Lower leg skin (tissue), 3 donors: ENCODE measurements at regions not wholly inside any gene's neighbourhood (a gene's known extent, or its start where the extent isn't known, plus 50 kb on each side); places are given as distances from the start of the nearest gene placed in this dataset.

Experiments used
- CTCF ChIP-seq, 3 donors: fragments of 450-650 bp; IDR thresholded peaks; one replicate each; pipeline ENCODE4 v1.5.1; 2016; ENCODE audit warnings: antibody characterized with exemption in 3 of 3, mild to moderate bottlenecking in 3 of 3, moderate library complexity in 2 of 3
- POLR2A ChIP-seq, 2 donors: fragments of 450-650 bp; IDR thresholded peaks; one replicate each; pipeline ENCODE4 v1.6.1; 2016 to 2017; ENCODE audit warnings: antibody characterized with exemption in 2 of 2, mild to moderate bottlenecking in 1 of 2, moderate library complexity in 1 of 2

- TF ChIP-seq CTCF (IDR thresholded peaks at IDR 0.05) (no peak), POLR2A (IDR thresholded peaks at IDR 0.05) (no peak)
These were observed 182.1 kb upstream of the TP63 start for GRCh38 chr3:189449084-189449483.
